K562 (cell line): ENCODE measurements at regions not wholly inside any gene's neighbourhood (a gene's known extent, or its start where the extent isn't known, plus 50 kb on each side); places are given as distances from the start of the nearest gene placed in this dataset.

Source experiments
- ATAC-seq: fragments of 200-7000 bp; cut with Tn5 transposase; 3 replicates; pipeline ENCODE4 v1.9.1; 2020; ENCODE audit warnings: moderate library complexity
- BruUV-seq: library from RNA; stranded (reverse); fragments of 400-500 nt; replicated peaks from 2 replicates; lab custom pipeline; 2021; lab: Mats Ljungman, UMichigan
- CTCF ChIA-PET: fragments of 300-600 bp; formaldehyde crosslinking; extraction: SDS; loops from one replicate; lab custom pipeline; 2021; ENCODE audit warnings: low intra/inter-chr PET ratio; lab: Yijun Ruan, JAX
- POLR2A ChIA-PET: fragments of 300-600, 350-650 bp; sonication (Branson Sonifier 250); formaldehyde crosslinking; extraction: SDS; loops from one replicate; lab custom pipeline; 2021; ENCODE audit warnings: antibody characterized with exemption, inconsistent platforms; lab: Yijun Ruan, JAX
- DNase-seq, 4 experiments: peaks; one replicate each; pipeline versions ENCODE4 v3.0.0 to v3.0.0-alpha.2; 2011 to 2018; ENCODE audit warnings: low spot score in 3 of 4, mixed read lengths in 3 of 4; ENCODE audit errors: extremely low read depth in 1 of 4
- FAIRE-seq: peaks from 2 replicates; lab custom pipeline; 2011; peaks lifted over from hg19 to GRCh38; lab: Jason Lieb, UNC
- H2AFZ ChIP-seq: 2 replicates; pipeline ENCODE4 v1.6.0; 2011; ENCODE audit warnings: low read depth, low read length, control low read depth, inconsistent platforms
- H3K27ac ChIP-seq: fragments of 200-600 bp; 3 replicates; pipeline ENCODE4 v1.8.0; 2011; ENCODE audit warnings: low read depth, mild to moderate bottlenecking, control low read depth, inconsistent platforms, low read length, moderate library complexity, mixed read lengths; ENCODE audit errors: extremely low read depth
- H3K27me3 ChIP-seq, 2 experiments: fragments of 300-600 bp in 1 of 2; 2 replicates in 1 of 2; 3 replicates in 1 of 2; pipeline versions ENCODE4 v1.6.0 to v1.8.0; 2011; ENCODE audit warnings: inconsistent platforms in 2 of 2, low read length in 2 of 2, mild to moderate bottlenecking in 1 of 2, mixed read lengths in 1 of 2, moderate library complexity in 1 of 2; ENCODE audit not compliant: control insufficient read depth in 2 of 2, insufficient read depth in 2 of 2
- H3K36me3 ChIP-seq: fragments of 300-600 bp; 3 replicates; pipeline ENCODE4 v1.8.0; 2011; ENCODE audit warnings: mild to moderate bottlenecking, low read length, inconsistent platforms; ENCODE audit not compliant: control insufficient read depth, insufficient read depth
- H3K4me1 ChIP-seq, 2 experiments: fragments of 200-600 bp in 1 of 2; replicated peaks in 1 of 2; 2 replicates in 1 of 2; 3 replicates in 1 of 2; pipeline versions ENCODE4 v1.5.1 to v1.8.0; 2011; ENCODE audit warnings: inconsistent platforms in 2 of 2, low read length in 2 of 2, mild to moderate bottlenecking in 1 of 2, mixed read lengths in 1 of 2, moderate library complexity in 1 of 2; ENCODE audit not compliant: control insufficient read depth in 2 of 2, insufficient read depth in 2 of 2
- H3K4me2 ChIP-seq: 2 replicates; pipeline ENCODE4 v1.6.1; 2011; ENCODE audit warnings: low read length, control low read depth, inconsistent platforms, mixed read lengths; ENCODE audit not compliant: insufficient read depth
- H3K4me3 ChIP-seq: fragments of 200-600 bp; sonication (generic), shearing (Covaris generic); 2 replicates; pipeline ENCODE4 v1.5.1; 2016; ENCODE audit warnings: control low read depth, inconsistent platforms
- H3K79me2 ChIP-seq: fragments of 200-600 bp; 3 replicates; pipeline ENCODE4 v1.8.0; 2011; ENCODE audit warnings: low read length, inconsistent platforms; ENCODE audit not compliant: control insufficient read depth, insufficient read depth
- H3K9ac ChIP-seq, 2 experiments: 2 replicates each; pipeline versions ENCODE4 v1.6.0 to v1.6.1; 2011; ENCODE audit warnings: low read depth in 2 of 2, low read length in 2 of 2, control low read depth in 1 of 2, inconsistent platforms in 1 of 2, mild to moderate bottlenecking in 1 of 2, mixed read lengths in 1 of 2; ENCODE audit not compliant: insufficient read depth in 1 of 2
- H3K9me1 ChIP-seq: one replicate; pipeline ENCODE4 v1.6.0; 2011; ENCODE audit warnings: inconsistent platforms, mild to moderate bottlenecking, low read length, moderate library complexity; ENCODE audit not compliant: control insufficient read depth, insufficient read depth
- H3K9me3 ChIP-seq: replicated peaks from 2 replicates; pipeline ENCODE4 v1.5.1; 2011; ENCODE audit warnings: low read depth, low read length, inconsistent platforms; ENCODE audit not compliant: control insufficient read depth, insufficient read depth
- H4K20me1 ChIP-seq: replicated peaks from 2 replicates; pipeline ENCODE4 v1.6.1; 2011; ENCODE audit warnings: low read length, inconsistent platforms, mixed read lengths; ENCODE audit not compliant: control insufficient read depth, insufficient read depth
- BRF2 ChIP-seq: IDR thresholded peaks from 3 replicates; pipeline ENCODE4 v1.6.1; 2011; ENCODE audit warnings: borderline replicate concordance, mild to moderate bottlenecking; ENCODE audit not compliant: insufficient read length, insufficient read depth
- CBX5 ChIP-seq: IDR thresholded peaks from 2 replicates; pipeline ENCODE4 v1.6.1; 2014; ENCODE audit warnings: low read depth, borderline replicate concordance
- KDM2B ChIP-seq: fragments of 250-450 bp; sonication (Bioruptor Pico); IDR thresholded peaks from 2 replicates; pipeline ENCODE4 v1.8.0; 2021; ENCODE audit warnings: mild to moderate bottlenecking, moderate library complexity
- MEF2D ChIP-seq: conservative IDR thresholded peaks from 2 replicates; pipeline ENCODE4 v1.6.1; 2016; ENCODE audit warnings: low read depth, missing genetic modification characterization, missing compliant biosample characterization
- NCOA6 ChIP-seq: fragments of 450-650 bp; IDR thresholded peaks from 2 replicates; pipeline ENCODE4 v1.6.1; 2017; ENCODE audit warnings: mild to moderate bottlenecking
- ZKSCAN3 ChIP-seq: fragments of 250-450 bp; sonication (Bioruptor Pico); IDR thresholded peaks from 2 replicates; pipeline ENCODE4 v1.4.0; 2020
- ZNF165 ChIP-seq: fragments of 250-450 bp; sonication (Bioruptor Pico); IDR thresholded peaks from 2 replicates; pipeline ENCODE4 v1.4.0; 2020; ENCODE audit warnings: borderline replicate concordance
- ZNF609 ChIP-seq: sonication (generic); formaldehyde crosslinking; IDR thresholded peaks from 2 replicates; pipeline ENCODE4 v1.8.1; 2023; ENCODE audit warnings: missing genetic modification reagents, mild to moderate bottlenecking, borderline replicate concordance
- ZNF79 ChIP-seq: fragments of 250-450 bp; sonication (Bioruptor Pico); IDR thresholded peaks from 2 replicates; pipeline ENCODE4 v1.4.0; 2020; ENCODE audit warnings: low read depth, mild to moderate bottlenecking, moderate library complexity
- whole genome bisulfite sequencing: fragments of 100-300 bp; shearing (Covaris generic); methylation state at CpG from one replicate; pipeline ENCODE4 v1.1.6; 2016; ENCODE audit warnings: low coverage, mixed read lengths; ENCODE audit not compliant: insufficient coverage; ENCODE audit errors: missing lambda C conversion rate; 5-methylcytosine and 5-hydroxymethylcytosine counted together
- in situ Hi-C: fragments of 300-500 bp; cut with MboI; formaldehyde crosslinking; loops from 4 replicates; pipeline ENCODE4 v1.15.0; 2018; ENCODE audit warnings: inconsistent platforms, mixed read lengths
- intact Hi-C: fragments of 100-400 bp; cut with micrococcal nuclease; formaldehyde crosslinking; loops from 2 replicates; pipeline ENCODE4 v1.14.2; 2022

DNA sequence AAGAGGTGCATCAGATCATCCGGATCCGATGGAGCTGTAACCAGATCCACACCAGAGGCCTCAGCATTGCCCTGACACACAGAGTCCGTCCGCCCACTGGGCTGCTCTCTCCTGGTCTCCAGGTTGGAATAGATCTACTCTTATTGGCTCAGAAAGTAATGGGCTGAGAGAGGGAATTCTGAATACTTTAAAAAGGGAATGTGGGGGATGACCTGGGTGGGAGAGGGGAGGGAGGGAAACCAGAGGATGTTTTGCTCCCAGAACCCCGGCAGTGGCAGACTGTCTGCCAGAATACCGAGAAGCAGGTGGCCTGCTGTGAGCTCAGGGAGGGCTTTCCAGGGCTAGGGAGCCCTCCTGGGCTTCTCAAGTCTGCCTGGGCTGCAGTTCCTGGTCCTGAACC, 126.5 kb downstream of the ENGASE start (continued):
- no peak for TF ChIP-seq CBX5
- TF ChIP-seq ZNF79 (CRISPR knock-in tag) = no peak

GRCh38 chr17:79196913-79197312, 122.3 kb downstream of the ENGASE start:
- Histone ChIP-seq H3K36me3 (no peaks in the 10 kb centered on the region), H3K79me2 (no peaks in the 10 kb centered on the region), H3K9ac (no peak overlapping the region), H3K4me3 (no peak overlapping the region), H3K9me3 (no peaks in the 10 kb centered on the region), H3K9me1 (peaks cover 2% of the 10 kb centered on the region), H3K4me1 (no peaks in the 10 kb centered on the region), H2AFZ (no peak overlapping the region), H3K27me3 (peaks cover 9 to 55% of the 10 kb centered on the region in 2 experiments; a peak in 4 of 5 replicates), H3K4me2 (no peak overlapping the region), H4K20me1 (peaks cover 14% of the 10 kb centered on the region), H3K27ac (no peak overlapping the region)
- no TSS peak for BruUV-seq
- intact Hi-C loops = no loop called here
- DNase-seq (no peak), FAIRE-seq (no peak), ATAC-seq (no peak)
- in situ Hi-C loops = no loop called here
- ChIA-PET POLR2A (no interaction called here), CTCF (no interaction called here)
- TF ChIP-seq BRF2 (no peak), ZKSCAN3 (CRISPR knock-in tag) (no peak), NCOA6 (no peak), ZNF165 (CRISPR knock-in tag) (no peak), MEF2D (no peak), ZNF609 (CRISPR knock-in tag) (no peak), KDM2B (CRISPR knock-in tag) (no peak)
- WGBS = 0% methylated on average over 8 of the region's 10 CpGs
